HL-60 (cell line): ENCODE measurements at regions not wholly inside any gene's neighbourhood (a gene's known extent, or its start where the extent isn't known, plus 50 kb on each side); places are given as distances from the start of the nearest gene placed in this dataset.
"Not testable (repeated sequence)": the region's sequence is repeated elsewhere in the genome, so short reads cannot be mapped to it uniquely, and the experiment has no call there.

Experiments
- DNase-seq, 2 experiments: peaks; one replicate each; pipeline ENCODE4 v3.0.0-alpha.2; 2010 to 2020; ENCODE audit warnings: low read depth in 1 of 2, low spot score in 1 of 2
- H3K27ac ChIP-seq: fragments of 250-450 bp; sonication (Bioruptor Pico); replicated peaks from 2 replicates; pipeline ENCODE4 v1.5.1; 2020; ENCODE audit warnings: mild to moderate bottlenecking, moderate library complexity
- H3K27me3 ChIP-seq: fragments of 250-450 bp; sonication (Bioruptor Pico); 2 replicates; pipeline ENCODE4 v1.5.1; 2021; ENCODE audit warnings: mild to moderate bottlenecking, moderate library complexity; ENCODE audit not compliant: insufficient read depth, poor library complexity, severe bottlenecking
- H3K4me3 ChIP-seq: replicated peaks from 2 replicates; pipeline ENCODE4 v1.5.1; 2011; ENCODE audit warnings: mild to moderate bottlenecking, control low read depth, low read length; ENCODE audit not compliant: insufficient read depth
- GABPA ChIP-seq: IDR thresholded peaks from 2 replicates; pipeline ENCODE4 v1.6.1; 2012; ENCODE audit warnings: low read depth
- POLR2AphosphoS5 ChIP-seq: IDR thresholded peaks from 2 replicates; pipeline ENCODE4 v1.6.1; 2012; ENCODE audit warnings: low read depth
- SPI1 ChIP-seq: IDR thresholded peaks from 2 replicates; pipeline ENCODE4 v1.6.1; 2012; ENCODE audit warnings: low read depth, mild to moderate bottlenecking, borderline replicate concordance
- TF ChIP-seq, protein P1 (sequence below): IDR thresholded peaks from one replicate; pipeline ENCODE4 v1.5.1; 2011; ENCODE audit warnings: low read length, control low read depth, inconsistent platforms; ENCODE audit not compliant: insufficient read depth
- TF ChIP-seq, protein P2 (sequence below): IDR thresholded peaks from 2 replicates; pipeline ENCODE4 v1.6.1; 2012; ENCODE audit warnings: low read depth; ENCODE audit not compliant: insufficient replicate concordance

DNA sequence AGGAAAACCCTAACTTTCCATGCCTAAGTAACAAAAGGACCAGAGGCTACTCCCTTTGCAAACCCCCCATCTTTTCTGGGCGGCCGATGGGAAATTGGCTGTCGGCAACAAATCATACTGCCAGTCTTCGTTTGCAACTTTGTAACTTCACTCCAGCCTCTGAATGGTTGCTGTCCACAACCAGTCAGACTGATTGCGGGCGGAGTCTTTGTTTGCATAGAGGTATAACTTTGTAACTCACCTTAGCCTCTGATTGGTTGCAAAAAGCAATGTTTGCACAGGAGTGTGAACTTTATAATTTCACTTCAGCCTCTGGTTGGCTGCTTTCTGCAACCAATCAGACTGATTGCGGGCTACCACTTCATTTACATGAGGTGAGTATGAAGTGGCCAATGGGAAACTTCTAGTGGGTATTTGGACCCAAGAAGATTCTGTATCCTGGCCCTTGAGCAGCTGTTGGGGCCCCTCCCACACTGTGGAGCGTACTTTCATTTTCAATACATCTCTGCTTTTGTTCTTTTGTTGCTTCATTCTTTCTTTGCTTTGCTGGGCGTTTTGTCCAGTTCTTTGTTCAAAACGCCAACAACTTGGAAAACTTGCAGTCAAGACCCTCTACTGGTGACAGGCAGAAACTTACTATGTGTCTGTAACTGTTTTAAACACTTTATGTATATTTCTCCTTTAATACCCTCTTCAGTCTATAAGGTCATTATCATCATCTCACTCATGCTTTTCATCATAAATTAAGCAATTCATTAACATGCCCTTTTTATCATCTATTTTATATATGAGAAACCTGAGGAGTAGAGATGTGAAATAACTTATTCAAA, 55.8 kb upstream of the PPP1R12A start:
- not testable (repeated sequence) for H3K4me3 ChIP-seq, DNase-seq, H3K27me3 ChIP-seq, H3K27ac ChIP-seq

- peaks cover 2% of the 10 kb centered on the region for H3K27me3 ChIP-seq
- H3K4me3 ChIP-seq, result no peak overlapping the region
- no peak overlapping the region for H3K27ac ChIP-seq
- TF ChIP-seq GABPA (no peak), SPI1 (no peak), POLR2AphosphoS5 (no peak)
- TF ChIP-seq, protein P1, sequence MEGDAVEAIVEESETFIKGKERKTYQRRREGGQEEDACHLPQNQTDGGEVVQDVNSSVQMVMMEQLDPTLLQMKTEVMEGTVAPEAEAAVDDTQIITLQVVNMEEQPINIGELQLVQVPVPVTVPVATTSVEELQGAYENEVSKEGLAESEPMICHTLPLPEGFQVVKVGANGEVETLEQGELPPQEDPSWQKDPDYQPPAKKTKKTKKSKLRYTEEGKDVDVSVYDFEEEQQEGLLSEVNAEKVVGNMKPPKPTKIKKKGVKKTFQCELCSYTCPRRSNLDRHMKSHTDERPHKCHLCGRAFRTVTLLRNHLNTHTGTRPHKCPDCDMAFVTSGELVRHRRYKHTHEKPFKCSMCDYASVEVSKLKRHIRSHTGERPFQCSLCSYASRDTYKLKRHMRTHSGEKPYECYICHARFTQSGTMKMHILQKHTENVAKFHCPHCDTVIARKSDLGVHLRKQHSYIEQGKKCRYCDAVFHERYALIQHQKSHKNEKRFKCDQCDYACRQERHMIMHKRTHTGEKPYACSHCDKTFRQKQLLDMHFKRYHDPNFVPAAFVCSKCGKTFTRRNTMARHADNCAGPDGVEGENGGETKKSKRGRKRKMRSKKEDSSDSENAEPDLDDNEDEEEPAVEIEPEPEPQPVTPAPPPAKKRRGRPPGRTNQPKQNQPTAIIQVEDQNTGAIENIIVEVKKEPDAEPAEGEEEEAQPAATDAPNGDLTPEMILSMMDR, result no peak
- TF ChIP-seq, protein P2, sequence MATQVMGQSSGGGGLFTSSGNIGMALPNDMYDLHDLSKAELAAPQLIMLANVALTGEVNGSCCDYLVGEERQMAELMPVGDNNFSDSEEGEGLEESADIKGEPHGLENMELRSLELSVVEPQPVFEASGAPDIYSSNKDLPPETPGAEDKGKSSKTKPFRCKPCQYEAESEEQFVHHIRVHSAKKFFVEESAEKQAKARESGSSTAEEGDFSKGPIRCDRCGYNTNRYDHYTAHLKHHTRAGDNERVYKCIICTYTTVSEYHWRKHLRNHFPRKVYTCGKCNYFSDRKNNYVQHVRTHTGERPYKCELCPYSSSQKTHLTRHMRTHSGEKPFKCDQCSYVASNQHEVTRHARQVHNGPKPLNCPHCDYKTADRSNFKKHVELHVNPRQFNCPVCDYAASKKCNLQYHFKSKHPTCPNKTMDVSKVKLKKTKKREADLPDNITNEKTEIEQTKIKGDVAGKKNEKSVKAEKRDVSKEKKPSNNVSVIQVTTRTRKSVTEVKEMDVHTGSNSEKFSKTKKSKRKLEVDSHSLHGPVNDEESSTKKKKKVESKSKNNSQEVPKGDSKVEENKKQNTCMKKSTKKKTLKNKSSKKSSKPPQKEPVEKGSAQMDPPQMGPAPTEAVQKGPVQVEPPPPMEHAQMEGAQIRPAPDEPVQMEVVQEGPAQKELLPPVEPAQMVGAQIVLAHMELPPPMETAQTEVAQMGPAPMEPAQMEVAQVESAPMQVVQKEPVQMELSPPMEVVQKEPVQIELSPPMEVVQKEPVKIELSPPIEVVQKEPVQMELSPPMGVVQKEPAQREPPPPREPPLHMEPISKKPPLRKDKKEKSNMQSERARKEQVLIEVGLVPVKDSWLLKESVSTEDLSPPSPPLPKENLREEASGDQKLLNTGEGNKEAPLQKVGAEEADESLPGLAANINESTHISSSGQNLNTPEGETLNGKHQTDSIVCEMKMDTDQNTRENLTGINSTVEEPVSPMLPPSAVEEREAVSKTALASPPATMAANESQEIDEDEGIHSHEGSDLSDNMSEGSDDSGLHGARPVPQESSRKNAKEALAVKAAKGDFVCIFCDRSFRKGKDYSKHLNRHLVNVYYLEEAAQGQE, result no peak
- no peak for DNase-seq
These were observed 53.5 kb upstream of the PPP1R12A start for GRCh38 chr12:79988368-79988767.

- H3K27ac ChIP-seq, result no peak overlapping the region
- DNase-seq, result no peak
- TF ChIP-seq POLR2AphosphoS5, result no peak
- TF ChIP-seq, protein P2, result no peak
- TF ChIP-seq, protein P1, result no peak
- TF ChIP-seq GABPA, result no peak
- no peak for TF ChIP-seq SPI1
These were observed 52.8 kb upstream of the PPP1R12A start for GRCh38 chr12:79987731-79988130.

More at GRCh38 chr12:79987731-79988130, 52.8 kb upstream of the PPP1R12A start:
- H3K27me3 ChIP-seq, result peaks cover 2% of the 10 kb centered on the region
- no peak overlapping the region for H3K4me3 ChIP-seq
